Muscle layer of colon (tissue), 2 donors: ENCODE measurements at regions not wholly inside any gene's neighbourhood (a gene's known extent, or its start where the extent isn't known, plus 50 kb on each side); places are given as distances from the start of the nearest gene placed in this dataset.

Experiments used
- H3K27ac ChIP-seq: one replicate; pipeline ENCODE4 v1.7.0; 2013; ENCODE audit warnings: low read depth, mild to moderate bottlenecking, low read length, moderate library complexity
- H3K27me3 ChIP-seq, 2 donors: one replicate each; pipeline ENCODE4 v1.7.0; 2013; ENCODE audit warnings: low read length in 2 of 2, mild to moderate bottlenecking in 2 of 2; ENCODE audit not compliant: insufficient read depth in 2 of 2, control insufficient read depth in 1 of 2
- H3K36me3 ChIP-seq: one replicate; pipeline ENCODE4 v1.7.0; 2013; ENCODE audit warnings: mild to moderate bottlenecking, low read length; ENCODE audit not compliant: insufficient read depth
- H3K4me1 ChIP-seq: one replicate; pipeline ENCODE4 v1.7.0; 2013; ENCODE audit warnings: mild to moderate bottlenecking, low read length; ENCODE audit not compliant: insufficient read depth
- H3K4me3 ChIP-seq, 2 donors: one replicate each; pipeline ENCODE4 v1.7.0; 2013; ENCODE audit warnings: low read length in 2 of 2, low read depth in 1 of 2, mild to moderate bottlenecking in 1 of 2, moderate library complexity in 1 of 2
- H3K9ac ChIP-seq: one replicate; pipeline ENCODE4 v1.7.0; 2013; ENCODE audit warnings: low read length
- H3K9me3 ChIP-seq: one replicate; pipeline ENCODE4 v1.7.0; 2013; ENCODE audit warnings: mild to moderate bottlenecking, low read length
- donor health status: abdominal sarcoma.
- donor health status: Adenocarcinoma of cecum.

- Histone ChIP-seq H3K9ac (no peak overlapping the region), H3K27ac (no peak overlapping the region), H3K27me3 (no peaks in the 10 kb centered on the region), H3K9me3 (no peaks in the 10 kb centered on the region), H3K4me3 (no peak overlapping the region), H3K36me3 (no peaks in the 10 kb centered on the region), H3K4me1 (no peaks in the 10 kb centered on the region)
Observed at GRCh38 chr6:77403424-77403823, 59.9 kb downstream of the HTR1B start.

- H3K36me3 ChIP-seq: no peaks in the 10 kb centered on the region
- no peaks in the 10 kb centered on the region for H3K4me1 ChIP-seq
- no peaks in the 10 kb centered on the region for H3K9me3 ChIP-seq
- no peak overlapping the region for H3K9ac ChIP-seq
- no peak overlapping the region for H3K27ac ChIP-seq
- no peaks in the 10 kb centered on the region for H3K27me3 ChIP-seq
- no peak overlapping the region for H3K4me3 ChIP-seq
Observed at GRCh38 chr6:77401231-77401630, 62.1 kb downstream of the HTR1B start.

GRCh38 chr6:77397561-77397960 is 65.7 kb downstream of the HTR1B start:
- Histone ChIP-seq H3K9ac (no peak overlapping the region), H3K4me3 (no peak overlapping the region), H3K9me3 (no peaks in the 10 kb centered on the region), H3K27me3 (no peaks in the 10 kb centered on the region), H3K4me1 (no peaks in the 10 kb centered on the region), H3K27ac (no peak overlapping the region), H3K36me3 (no peaks in the 10 kb centered on the region)

GRCh38 chr6:77389402-77389801 is 73.9 kb downstream of the HTR1B start:
- Histone ChIP-seq H3K9ac (no peak overlapping the region), H3K27me3 (no peaks in the 10 kb centered on the region), H3K4me1 (no peaks in the 10 kb centered on the region), H3K27ac (no peak overlapping the region), H3K36me3 (no peaks in the 10 kb centered on the region), H3K4me3 (no peak overlapping the region), H3K9me3 (no peaks in the 10 kb centered on the region)

GRCh38 chr6:77383026-77383425 is 80.3 kb downstream of the HTR1B start:
- Histone ChIP-seq H3K27ac (no peak overlapping the region), H3K9ac (no peak overlapping the region), H3K4me3 (no peak overlapping the region), H3K4me1 (no peaks in the 10 kb centered on the region), H3K27me3 (no peaks in the 10 kb centered on the region), H3K9me3 (no peaks in the 10 kb centered on the region), H3K36me3 (no peaks in the 10 kb centered on the region)

GRCh38 chr6:77373955-77374354 is 89.3 kb downstream of the HTR1B start:
- H3K4me1 ChIP-seq: no peaks in the 10 kb centered on the region
- H3K9me3 ChIP-seq: no peaks in the 10 kb centered on the region
- H3K36me3 ChIP-seq: no peaks in the 10 kb centered on the region
- no peak overlapping the region for H3K9ac ChIP-seq
- no peaks in the 10 kb centered on the region for H3K27me3 ChIP-seq
- H3K27ac ChIP-seq: no peak overlapping the region
- no peak overlapping the region for H3K4me3 ChIP-seq

- Histone ChIP-seq H3K9me3 (no peaks in the 10 kb centered on the region), H3K36me3 (no peaks in the 10 kb centered on the region), H3K27ac (no peak overlapping the region), H3K27me3 (no peaks in the 10 kb centered on the region), H3K4me3 (no peak overlapping the region), H3K4me1 (no peaks in the 10 kb centered on the region), H3K9ac (no peak overlapping the region)
Observed at GRCh38 chr6:77371748-77372147, 91.5 kb downstream of the HTR1B start.

GRCh38 chr6:77368660-77369313 is 94.5 kb downstream of the HTR1B start:
- Histone ChIP-seq H3K36me3 (no peaks in the 10 kb centered on the region), H3K4me1 (no peaks in the 10 kb centered on the region), H3K9me3 (no peaks in the 10 kb centered on the region), H3K4me3 (peak overlapping the region in 1 of 2 donors; percentile 39), H3K9ac (no peak overlapping the region), H3K27ac (no peak overlapping the region), H3K27me3 (no peaks in the 10 kb centered on the region)

GRCh38 chr6:77366798-77367197 is 96.5 kb downstream of the HTR1B start:
- no peaks in the 10 kb centered on the region for H3K27me3 ChIP-seq
- no peaks in the 10 kb centered on the region for H3K36me3 ChIP-seq
- peaks cover 3% of the 10 kb centered on the region for H3K9me3 ChIP-seq
- no peaks in the 10 kb centered on the region for H3K4me1 ChIP-seq
- no peak overlapping the region for H3K4me3 ChIP-seq
- H3K9ac ChIP-seq: no peak overlapping the region
- no peak overlapping the region for H3K27ac ChIP-seq

- Histone ChIP-seq H3K9ac (no peak overlapping the region), H3K36me3 (no peaks in the 10 kb centered on the region), H3K9me3 (peaks cover 3% of the 10 kb centered on the region), H3K4me1 (no peaks in the 10 kb centered on the region), H3K27ac (no peak overlapping the region), H3K4me3 (no peak overlapping the region), H3K27me3 (no peaks in the 10 kb centered on the region)
Observed at GRCh38 chr6:77363702-77364101, 99.6 kb downstream of the HTR1B start.

- Histone ChIP-seq H3K27me3 (no peaks in the 10 kb centered on the region), H3K27ac (no peak overlapping the region), H3K4me1 (no peaks in the 10 kb centered on the region), H3K4me3 (no peak overlapping the region), H3K36me3 (no peaks in the 10 kb centered on the region), H3K9me3 (peaks cover 3% of the 10 kb centered on the region), H3K9ac (no peak overlapping the region)
Observed at GRCh38 chr6:77362055-77362454, 101.2 kb downstream of the HTR1B start.

GRCh38 chr6:77361018-77361417 is 102.3 kb downstream of the HTR1B start:
- H3K36me3 ChIP-seq: no peaks in the 10 kb centered on the region
- H3K4me3 ChIP-seq: no peak overlapping the region
- no peak overlapping the region for H3K27ac ChIP-seq
- no peaks in the 10 kb centered on the region for H3K4me1 ChIP-seq
- H3K9ac ChIP-seq: no peak overlapping the region
- H3K27me3 ChIP-seq: no peaks in the 10 kb centered on the region
- H3K9me3 ChIP-seq: peaks cover 3% of the 10 kb centered on the region
